Rectal smooth muscle tissue (tissue), 1 donor: ENCODE measurements at regions not wholly inside any gene's neighbourhood (a gene's known extent, or its start where the extent isn't known, plus 50 kb on each side); places are given as distances from the start of the nearest gene placed in this dataset.
"Not testable (repeated sequence)": the region's sequence is repeated elsewhere in the genome, so short reads cannot be mapped to it uniquely, and the experiment has no call there.

Experiments
- H3K27ac ChIP-seq: one replicate; pipeline ENCODE4 v1.7.0; 2013; ENCODE audit warnings: low read depth, low read length, inconsistent platforms
- H3K27me3 ChIP-seq: one replicate; pipeline ENCODE4 v1.7.0; 2013; ENCODE audit warnings: low read length; ENCODE audit not compliant: control insufficient read depth, insufficient read depth
- H3K36me3 ChIP-seq: one replicate; pipeline ENCODE4 v1.7.0; 2013; ENCODE audit warnings: low read length; ENCODE audit not compliant: control insufficient read depth, insufficient read depth
- H3K4me1 ChIP-seq: one replicate; pipeline ENCODE4 v1.7.0; 2013; ENCODE audit warnings: low read length; ENCODE audit not compliant: control insufficient read depth, insufficient read depth
- H3K4me3 ChIP-seq: one replicate; pipeline ENCODE4 v1.7.0; 2013; ENCODE audit warnings: low read length
- H3K9ac ChIP-seq: one replicate; pipeline ENCODE4 v1.7.0; 2013; ENCODE audit warnings: low read length

DNA sequence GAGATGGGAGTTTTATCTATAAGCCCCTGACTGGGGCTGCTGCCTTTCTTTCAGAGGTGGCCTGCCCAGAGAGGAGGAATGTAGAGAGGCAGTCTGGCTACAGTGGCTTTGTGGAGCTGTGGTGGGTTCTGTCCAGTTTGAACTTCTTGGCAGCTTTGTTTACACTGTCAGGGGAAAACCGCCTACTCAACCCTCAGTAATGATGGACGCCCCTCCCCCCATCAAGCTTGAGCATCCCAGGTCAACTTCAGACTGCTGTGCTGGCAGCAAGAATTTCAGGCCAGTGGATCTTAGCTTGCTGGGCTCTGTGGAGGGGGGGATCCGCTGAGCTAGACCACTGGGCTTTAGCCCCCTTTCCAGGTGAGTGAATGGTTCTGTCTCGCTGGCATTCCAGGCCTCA is 51.6 kb upstream of the THUMPD2 start:
- H3K27me3 ChIP-seq, H3K4me1 ChIP-seq, H3K9ac ChIP-seq, H3K36me3 ChIP-seq, H3K4me3 ChIP-seq, H3K27ac ChIP-seq: not testable (repeated sequence)
